ENCODE measurements at regions not wholly inside any gene's neighbourhood (a gene's known extent, or its start where the extent isn't known, plus 50 kb on each side); places are given as distances from the start of the nearest gene placed in this dataset.

- Histone ChIP-seq H3K79me1 (ENCODE audit: low read depth in 1 of 2, low read length in 2 of 2) (no peaks in the 10 kb centered on the region), H3K56ac (ENCODE audit: extremely low read depth, insufficient read depth, low read length) (no peak overlapping the region), H3K18ac (ENCODE audit: low read depth, low read length) (no peak overlapping the region), H2BK5ac (ENCODE audit: low read depth, low read length, poor library complexity, severe bottlenecking) (no peak overlapping the region), H3K23ac (ENCODE audit: low read depth, low read length) (no peak overlapping the region), H3K27me3 (ENCODE audit: control insufficient read depth, insufficient read depth, low read length) (no peaks in the 10 kb centered on the region), H3K9ac (ENCODE audit: low read depth, low read length) (no peak overlapping the region), H3K4ac (ENCODE audit: low read depth, low read length) (no peak overlapping the region), H4K20me1 (ENCODE audit: insufficient read depth, low read length) (no peaks in the 10 kb centered on the region), H4K5ac (ENCODE audit: low read depth, low read length) (no peak overlapping the region), H2BK15ac (ENCODE audit: low read depth, low read length) (no peak overlapping the region), H3K4me1 (ENCODE audit: control insufficient read depth, insufficient read depth, low read length) (no peaks in the 10 kb centered on the region), H3K36me3 (ENCODE audit: control insufficient read depth, insufficient read depth, low read length) (no peaks in the 10 kb centered on the region), H3K14ac (replicated peaks; ENCODE audit: low read depth, low read length) (no peak overlapping the region), H2BK20ac (ENCODE audit: low read depth, low read length) (no peak overlapping the region), H2AK5ac (ENCODE audit: low read depth, low read length) (no peak overlapping the region), H3K27ac (ENCODE audit: insufficient read depth, low read length) (no peak overlapping the region), H2BK120ac (ENCODE audit: low read depth, low read length) (no peak overlapping the region), H3K4me2 (ENCODE audit: low read depth, low read length) (no peak overlapping the region), H3K4me3 (ENCODE audit: insufficient read depth, low read depth, low read length) (no peak overlapping the region), H3K9me3 (ENCODE audit: control insufficient read depth, insufficient read depth, low read length) (no peaks in the 10 kb centered on the region), H2AFZ (replicated peaks; ENCODE audit: low read length, poor library complexity) (no peak overlapping the region), H3K9me1 (ENCODE audit: insufficient read depth, low read length) (no peaks in the 10 kb centered on the region), H4K8ac (ENCODE audit: low read depth in 2 of 2, low read length in 2 of 2) (no peak overlapping the region), H4K91ac (ENCODE audit: insufficient read depth, low read depth, low read length) (no peak overlapping the region), H2AK9ac (replicated peaks; ENCODE audit: low read depth, low read length, poor library complexity) (no peak overlapping the region)
- no TSS peak for BruUV-seq (replicated peaks)
- no CpG with 5 or more reads among the region's 3 CpGs for WGBS, 2 experiments (ENCODE audit: extremely low coverage in 2 of 2, insufficient read length in 1 of 2)
- intact Hi-C loops (cut with micrococcal nuclease) (no loop called here), in situ Hi-C loops (cut with MboI; ENCODE audit: low sequenced_read_pairs) (no loop called here), dilution Hi-C loops (cut with HindIII; ENCODE audit: low sequenced_read_pairs, unreplicated experiment) (no loop called here)
- TF ChIP-seq CEBPB (IDR thresholded peaks at IDR 0.05; ENCODE audit: low read depth, low read length) (peak; percentile 63), MXI1 (IDR thresholded peaks at IDR 0.05; ENCODE audit: borderline replicate concordance, low read depth, low read length) (no peak)
- ChIA-PET CTCF (no interaction called here), POLR2A (ENCODE audit: unreplicated experiment) (no interaction called here)
- DNase-seq (no peak), ATAC-seq (ENCODE audit: low read depth) (no peak)
These were observed 97.0 kb upstream of the JAG1 start for GRCh38 chr20:10770753-10771152.
